GM18858 (cell line): ENCODE measurements at regions not wholly inside any gene's neighbourhood (a gene's known extent, or its start where the extent isn't known, plus 50 kb on each side); places are given as distances from the start of the nearest gene placed in this dataset.

Source experiments
- ATAC-seq: cut with Tn5 transposase; IDR thresholded peaks from one replicate; pipeline ENCODE4 v1.9.1; 2021; ENCODE audit not compliant: unreplicated experiment

DNA sequence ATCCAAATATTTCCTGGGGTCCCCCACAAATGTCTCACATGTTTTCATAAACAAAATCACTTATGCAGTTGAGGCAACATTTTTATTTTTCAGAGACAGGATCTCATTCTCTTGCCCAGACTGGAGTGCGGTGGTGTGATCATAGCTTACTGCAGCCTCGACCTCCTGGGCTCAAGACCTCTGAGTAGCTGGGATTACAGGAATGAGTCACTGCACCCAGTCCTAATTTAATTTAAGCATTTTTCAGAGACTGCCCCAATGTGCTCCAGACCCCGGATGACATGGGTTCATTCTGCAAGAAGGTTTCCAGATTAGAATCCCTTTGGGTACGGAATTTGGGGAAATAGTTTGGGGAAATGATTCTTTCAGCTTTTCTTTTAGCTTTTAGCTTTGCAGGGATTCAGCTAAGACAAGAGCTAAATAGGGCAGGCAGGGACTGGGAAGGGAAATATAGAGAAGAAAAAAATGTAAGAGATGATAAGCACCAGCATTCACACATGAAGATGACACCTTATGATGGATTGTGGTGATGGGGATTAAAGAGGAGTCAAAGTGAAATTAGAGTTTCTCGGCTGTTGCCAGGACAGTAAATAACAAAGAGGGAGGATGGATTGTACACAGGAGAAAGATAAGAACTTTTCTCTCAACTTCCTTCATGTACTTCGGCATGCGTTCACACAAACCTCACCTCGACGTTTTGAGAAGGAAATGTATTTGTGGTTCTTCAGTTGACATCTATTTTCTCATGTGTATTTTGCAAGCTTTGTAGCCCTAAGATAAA lies 169.4 kb upstream of the TAB2 start:
- no peak for ATAC-seq

DNA sequence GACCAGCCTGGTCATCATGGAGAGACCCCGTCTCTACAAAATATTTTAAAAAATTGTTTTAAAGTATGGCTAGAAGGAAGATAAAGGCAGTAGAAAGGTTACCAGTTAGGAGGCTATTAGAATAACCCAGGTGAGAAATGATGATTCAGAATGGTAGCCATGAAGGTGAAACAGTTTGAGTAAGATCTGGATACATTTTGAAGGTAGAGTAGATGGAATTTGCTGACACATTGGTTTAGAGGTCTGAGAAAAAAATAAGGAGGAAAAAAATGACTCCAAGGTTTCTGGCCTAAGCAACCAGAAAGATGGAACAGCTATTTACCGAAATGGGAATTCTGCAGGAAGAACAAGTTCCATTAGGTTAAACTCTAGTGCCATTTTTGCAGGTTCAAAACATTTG lies 167.9 kb upstream of the TAB2 start:
- ATAC-seq, result no peak

DNA sequence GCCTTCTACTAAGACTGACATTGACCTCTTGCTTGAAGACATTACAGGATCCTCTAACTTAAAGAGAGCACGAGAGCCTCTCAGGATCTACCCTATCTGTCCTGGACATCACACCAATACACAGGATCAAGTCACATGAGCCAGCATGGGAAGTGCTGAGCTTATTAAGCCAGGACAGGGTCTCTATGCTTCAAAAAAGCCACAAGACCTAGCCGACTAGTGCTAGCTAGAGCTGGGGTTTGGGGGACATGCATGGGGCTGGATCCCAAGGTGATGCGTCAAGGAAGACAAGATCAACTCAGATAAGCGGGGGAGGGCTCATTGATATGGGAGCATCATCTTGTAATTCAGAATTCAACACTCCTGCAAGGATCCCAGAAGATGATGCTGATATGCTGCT lies 167.2 kb upstream of the TAB2 start:
- no peak for ATAC-seq

DNA sequence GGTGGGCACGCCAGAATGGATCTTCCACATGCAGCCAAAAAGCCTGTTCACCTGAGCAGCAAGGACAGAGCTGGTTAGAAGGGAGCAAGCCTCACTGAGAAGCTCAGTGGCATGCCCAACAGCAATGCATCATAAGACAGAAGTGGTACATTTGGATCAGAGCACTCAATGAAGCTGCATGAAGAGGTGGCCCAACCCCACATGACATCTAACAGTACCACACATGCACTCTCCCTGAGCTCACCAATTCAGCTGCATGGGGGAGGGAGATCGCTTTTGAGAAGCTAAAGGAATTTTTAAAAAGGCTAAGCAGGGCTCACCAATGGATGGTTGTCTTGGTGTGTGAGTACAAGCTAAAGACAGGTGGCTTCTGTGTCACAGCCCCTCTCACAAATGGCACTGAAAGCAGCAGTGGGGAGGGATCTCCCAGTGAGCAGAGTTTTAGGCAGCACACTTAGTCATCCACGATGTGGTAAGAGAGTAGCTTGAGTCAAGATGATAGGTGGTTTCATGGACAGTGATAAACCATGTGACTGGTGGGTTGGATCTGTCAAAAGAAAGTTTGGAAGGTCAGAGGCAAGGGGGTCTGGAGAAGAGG lies 166.6 kb upstream of the TAB2 start:
- no peak for ATAC-seq

DNA sequence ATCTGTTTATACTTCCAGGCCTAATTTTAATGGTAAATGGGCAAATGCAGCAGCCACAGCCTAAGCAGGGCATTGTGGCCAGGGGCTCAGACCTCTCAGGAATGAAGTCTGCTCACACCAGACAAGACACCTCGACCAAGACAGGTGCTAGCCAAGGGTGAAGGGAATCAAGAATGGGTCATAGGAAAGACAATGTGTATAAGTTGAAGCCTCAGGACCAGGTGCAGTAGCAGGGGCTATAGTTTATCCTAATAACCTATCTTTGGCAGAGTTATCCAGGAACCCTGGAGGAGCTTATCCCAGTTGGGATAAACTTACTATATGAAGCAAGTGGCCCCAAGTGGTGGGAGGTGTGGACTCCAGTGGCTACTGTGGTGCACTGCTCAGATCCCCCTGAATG lies 165.0 kb upstream of the TAB2 start:
- no peak for ATAC-seq

DNA sequence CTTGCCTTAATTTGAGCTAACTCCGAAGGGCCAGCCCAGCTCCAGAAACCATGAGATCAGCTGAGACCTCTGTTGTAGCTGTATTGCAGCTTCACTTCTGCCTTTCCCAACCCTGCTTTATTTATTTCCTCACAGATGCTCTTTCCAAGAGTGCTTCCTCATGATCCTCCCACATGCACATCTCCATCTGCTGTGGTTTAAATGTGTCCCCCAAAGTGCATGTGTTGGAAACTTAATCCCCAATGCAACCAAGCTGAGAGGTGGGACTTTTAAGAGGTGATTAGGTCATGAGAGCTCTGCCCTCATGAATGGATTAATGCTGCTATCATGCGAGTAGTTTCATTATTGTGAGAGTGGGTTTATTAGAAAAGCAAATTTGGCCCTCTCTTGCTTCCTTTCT lies 164.4 kb upstream of the TAB2 start:
- no peak for ATAC-seq

DNA sequence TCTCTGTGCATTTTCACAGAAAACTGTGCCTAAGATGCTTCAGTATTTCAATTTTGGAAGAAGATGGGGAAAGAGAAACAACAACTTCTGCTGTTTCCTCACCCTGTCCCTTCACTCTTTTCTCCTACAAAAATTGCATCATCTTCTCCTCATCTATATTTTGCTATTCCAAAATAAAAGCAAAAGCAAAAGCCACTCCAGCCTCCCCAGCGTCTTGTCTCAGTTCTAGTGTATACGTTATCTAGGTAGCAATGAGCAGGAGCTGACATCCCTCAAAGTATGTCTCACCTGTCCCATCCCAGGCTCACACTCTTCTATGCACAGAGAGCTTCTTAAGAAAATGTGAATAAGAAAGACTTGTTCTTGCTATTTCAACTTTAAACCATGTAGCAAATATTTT lies 163.8 kb upstream of the TAB2 start:
- no peak for ATAC-seq

DNA sequence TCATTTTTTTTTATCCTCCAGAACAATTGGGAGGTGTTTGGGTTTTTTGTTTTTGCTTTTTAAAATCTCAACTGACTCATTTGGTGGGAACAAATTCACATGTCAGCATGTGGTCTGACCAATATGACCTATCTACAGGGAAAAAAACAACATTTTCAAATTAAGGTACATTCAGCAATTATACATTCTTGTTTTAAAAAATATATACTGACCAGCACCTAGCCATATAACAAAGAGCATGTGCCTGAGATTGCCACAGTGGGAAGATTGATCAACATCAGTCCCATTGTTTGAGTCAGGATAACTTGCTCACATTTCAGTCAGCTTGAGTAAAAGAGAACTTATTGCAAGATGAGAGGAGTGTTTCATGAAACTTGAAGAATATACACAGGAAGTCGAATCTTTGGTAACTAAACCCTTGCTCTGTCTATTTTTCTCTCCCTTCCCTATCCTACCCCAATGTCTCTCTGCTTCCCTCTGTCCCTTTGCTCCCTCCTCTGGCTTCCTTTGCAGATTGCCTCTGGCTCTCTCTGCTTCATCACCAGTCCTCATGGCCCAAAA lies 163.2 kb upstream of the TAB2 start:
- no peak for ATAC-seq

DNA sequence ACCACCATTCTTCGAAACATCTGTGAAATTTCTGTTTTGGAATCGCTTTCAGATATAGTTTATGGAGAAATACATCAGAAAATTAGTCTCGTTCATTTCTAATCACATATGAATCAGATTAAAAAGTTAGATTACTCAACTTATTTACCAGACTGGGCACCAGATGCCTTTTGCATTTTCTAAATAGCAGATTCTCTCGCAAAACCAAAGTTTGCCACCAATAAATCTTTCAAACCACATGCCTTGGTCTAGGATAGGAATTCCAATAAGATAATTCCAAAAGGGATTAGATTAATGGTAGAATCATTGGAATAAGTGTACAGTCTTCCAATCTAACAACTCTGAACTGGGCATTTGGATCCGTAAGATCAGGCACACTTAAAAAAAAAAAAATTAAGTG lies 160.4 kb upstream of the TAB2 start:
- no peak for ATAC-seq

DNA sequence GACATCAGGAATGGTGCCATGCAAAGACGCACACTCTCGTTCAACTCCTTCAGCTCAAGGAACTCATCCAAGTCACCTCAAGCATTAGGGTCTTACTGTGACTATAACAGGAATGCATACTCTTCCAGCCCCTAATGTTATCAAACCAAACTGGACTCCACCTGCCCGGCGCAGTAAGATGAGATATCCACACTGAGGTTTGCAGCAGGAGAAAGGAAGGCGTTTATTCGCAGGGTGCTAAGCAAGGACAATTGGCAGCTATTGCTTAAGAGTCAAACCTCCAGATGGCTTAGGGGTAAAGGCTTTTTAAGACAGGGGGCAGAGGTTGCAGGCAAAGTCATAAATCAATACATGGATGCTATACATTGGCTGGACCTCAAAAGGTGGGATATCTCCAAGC lies 159.4 kb upstream of the TAB2 start:
- ATAC-seq, result no peak

DNA sequence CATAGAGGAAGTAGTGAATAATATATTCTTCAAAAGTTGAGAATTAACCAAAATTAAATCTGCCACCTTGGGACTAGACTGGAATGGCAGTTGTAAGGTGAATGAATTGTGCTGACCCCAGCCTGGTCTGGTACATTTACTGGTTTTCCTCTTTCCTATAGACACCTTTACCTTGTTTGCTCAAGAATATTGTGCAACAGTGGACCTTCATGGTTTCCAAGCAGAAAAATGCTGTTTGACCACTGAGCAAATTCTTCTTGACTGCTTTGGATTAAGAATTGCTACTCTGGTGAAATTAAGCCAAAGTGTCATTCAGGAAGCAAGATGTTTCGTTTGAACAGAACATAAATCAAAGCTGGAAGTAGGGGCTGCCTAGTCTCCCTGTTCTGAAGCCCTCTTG lies 156.6 kb upstream of the TAB2 start:
- ATAC-seq, result no peak

DNA sequence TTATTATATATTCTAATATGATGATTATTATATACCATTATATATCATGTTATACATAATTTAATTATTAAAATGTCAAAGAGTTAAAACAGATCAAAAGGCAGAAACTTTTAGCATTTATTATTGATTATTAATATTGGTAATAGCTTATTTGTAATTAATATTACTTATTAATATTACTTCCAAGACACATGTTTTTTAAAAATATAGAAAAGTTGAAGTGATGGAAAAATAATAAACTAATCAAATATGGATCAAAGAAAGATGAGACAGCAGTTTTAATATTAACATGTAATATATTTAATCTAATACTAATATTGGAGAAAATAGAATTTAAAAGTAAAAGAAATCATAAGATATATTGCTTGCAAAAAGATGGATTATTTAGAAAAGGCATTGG lies 154.6 kb upstream of the TAB2 start:
- ATAC-seq, result no peak

DNA sequence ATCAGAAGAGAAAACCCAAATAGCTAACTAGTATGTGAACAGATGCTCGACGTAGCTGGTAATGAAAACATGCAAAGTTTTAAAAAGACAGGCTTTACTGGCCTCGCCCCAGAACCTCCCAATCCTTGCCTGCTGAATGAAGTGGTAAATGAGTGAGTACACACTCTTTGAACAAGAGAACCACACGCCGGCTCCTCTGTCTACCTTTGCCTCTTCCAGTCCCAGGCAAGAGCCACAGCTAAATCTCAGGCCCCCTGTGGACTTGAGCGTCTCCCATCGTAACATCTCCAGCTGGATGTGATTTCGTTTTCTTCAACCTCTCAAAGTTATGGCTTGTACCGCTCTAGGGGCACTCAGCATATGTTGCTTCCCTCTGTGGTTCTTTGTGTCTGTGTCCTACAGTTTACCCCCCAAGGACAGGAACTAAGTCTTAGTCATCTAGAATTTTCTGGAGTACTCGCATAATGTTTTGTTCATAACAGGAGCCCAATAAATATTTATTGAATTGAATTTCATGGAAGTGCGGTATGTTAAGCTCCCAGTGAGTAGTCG lies 153.2 kb upstream of the TAB2 start:
- no peak for ATAC-seq

DNA sequence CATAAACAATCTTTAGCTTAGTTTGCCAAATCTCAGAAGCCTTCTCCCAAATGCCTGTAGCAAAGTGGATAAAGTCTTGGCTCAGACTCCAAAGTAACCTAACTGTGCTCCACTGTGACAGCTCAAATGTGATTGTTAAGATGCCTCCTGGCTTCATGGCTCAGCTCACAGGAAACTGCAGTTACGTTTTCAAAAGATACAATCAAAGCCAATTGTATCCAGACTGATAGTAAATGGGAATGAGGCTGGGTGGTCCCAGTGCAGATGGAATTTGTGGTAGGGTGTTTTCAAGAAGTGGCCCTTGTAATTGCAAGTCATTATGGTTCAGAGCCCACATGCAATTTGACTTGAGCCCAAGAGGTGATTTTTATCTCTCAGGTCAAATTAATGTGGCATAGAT lies 151.2 kb upstream of the TAB2 start:
- no peak for ATAC-seq

DNA sequence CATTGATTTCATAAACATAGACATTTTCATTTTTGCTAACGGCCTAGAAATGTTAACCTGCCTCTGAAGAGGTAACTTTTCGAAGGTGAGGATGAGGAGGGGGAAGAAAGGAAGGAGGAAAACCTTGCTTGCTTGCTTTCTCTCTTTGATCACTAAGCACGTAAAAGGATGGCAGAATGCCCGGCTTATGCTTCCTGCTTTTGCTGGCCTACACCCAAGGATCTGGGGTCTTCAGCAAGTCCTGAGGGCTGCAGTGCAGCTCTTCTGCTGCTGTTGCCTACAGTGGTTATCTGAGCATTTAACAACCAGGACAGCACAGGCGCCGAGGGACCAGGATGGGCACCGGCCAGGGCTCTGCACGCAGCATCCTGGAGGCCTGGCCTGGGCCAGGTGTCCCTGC lies 150.8 kb upstream of the TAB2 start:
- ATAC-seq, result no peak

DNA sequence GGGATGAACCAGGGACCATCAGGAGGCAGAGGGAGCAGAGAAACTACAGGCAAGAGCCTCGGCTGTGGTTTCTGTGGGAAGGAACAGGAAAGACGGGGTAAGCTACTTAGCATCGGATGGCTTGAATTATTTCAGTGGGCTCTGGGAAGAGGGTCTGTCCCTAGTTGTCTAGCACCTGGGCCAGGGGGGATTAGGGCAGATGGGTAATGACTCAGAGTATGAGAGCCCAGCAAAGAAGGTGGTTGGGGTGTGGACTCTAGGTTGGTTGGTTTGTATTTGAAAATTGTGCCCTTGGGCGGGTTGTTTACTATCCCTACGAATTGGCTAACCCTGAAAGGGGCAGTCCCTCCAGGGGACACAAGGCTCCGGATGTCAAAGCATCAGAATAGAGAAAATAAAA lies 148.5 kb upstream of the TAB2 start:
- no peak for ATAC-seq

DNA sequence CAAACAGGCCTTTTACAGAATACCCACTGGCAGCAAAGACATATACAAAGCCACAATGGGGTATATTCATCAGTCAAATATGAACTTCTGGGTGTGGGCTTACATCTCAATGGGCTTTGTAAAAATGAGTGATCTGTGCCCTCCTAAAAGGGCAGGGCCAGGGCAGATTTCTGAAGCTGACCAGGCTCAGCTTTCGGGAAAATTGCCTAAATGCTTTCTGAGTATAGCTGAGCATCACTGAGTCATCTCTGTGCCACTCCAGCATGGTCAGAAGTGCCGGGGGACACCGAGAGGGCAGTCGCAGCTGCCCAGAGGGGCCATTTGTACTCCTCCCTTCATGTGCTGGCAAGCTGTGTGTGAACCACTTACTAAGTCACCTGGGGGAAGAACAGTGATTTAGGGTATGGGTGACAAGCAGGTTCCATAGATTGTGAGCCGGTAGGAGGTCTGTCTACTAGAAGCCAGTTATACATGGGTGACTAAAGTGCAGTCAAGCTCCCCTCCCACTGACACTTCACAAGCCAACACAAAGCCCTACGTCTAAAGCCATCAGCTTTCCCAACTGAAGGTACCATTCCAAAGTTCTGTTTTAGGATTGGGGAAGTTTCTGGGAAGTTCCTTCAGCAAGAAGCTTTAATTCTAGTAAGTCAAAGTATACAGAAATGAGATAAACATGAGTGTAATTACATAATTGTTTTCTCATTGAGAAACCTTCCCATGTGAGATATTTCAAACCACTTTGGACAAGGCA lies 147.6 kb upstream of the TAB2 start:
- no peak for ATAC-seq

DNA sequence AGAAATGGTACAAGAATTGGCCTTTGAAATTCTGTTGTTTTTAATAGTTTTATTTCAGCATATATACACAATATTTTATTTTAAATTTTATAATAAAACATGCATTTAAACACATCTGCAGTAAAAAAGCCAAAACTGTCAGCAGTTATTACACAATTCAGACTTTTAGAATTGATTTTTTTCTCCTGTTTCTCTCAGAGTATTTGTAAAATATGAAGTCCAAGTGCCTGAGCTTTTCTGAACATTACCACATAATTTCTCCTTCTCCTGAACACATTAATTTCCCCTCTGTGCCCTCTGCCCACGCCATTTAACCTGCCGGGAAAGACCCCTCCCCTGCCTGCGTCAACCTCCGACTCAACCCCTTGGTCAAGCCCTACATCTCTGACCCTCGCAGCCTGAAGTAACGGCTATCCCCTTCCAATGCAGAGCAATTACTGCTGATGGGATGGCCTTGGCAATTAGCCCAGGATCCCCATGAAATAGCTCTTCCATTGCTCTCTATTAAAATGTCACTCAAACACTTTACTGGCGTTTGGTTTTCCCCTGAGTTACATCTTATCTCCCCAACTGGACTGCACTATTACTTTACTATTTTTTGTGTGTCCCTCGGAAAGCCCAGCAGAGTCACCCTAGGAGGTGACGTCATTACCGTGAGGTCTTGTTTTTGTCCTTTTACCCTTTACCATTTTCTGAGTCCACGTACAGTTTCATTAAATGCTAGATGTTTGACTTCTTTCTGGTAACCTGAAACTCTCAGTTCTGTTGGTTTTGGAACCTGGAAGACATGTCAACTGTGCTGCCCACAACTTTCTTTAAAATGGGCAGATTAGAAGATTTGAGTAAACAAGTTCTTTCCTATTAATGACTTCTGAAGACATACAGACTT lies 146.7 kb upstream of the TAB2 start:
- ATAC-seq, result no peak

DNA sequence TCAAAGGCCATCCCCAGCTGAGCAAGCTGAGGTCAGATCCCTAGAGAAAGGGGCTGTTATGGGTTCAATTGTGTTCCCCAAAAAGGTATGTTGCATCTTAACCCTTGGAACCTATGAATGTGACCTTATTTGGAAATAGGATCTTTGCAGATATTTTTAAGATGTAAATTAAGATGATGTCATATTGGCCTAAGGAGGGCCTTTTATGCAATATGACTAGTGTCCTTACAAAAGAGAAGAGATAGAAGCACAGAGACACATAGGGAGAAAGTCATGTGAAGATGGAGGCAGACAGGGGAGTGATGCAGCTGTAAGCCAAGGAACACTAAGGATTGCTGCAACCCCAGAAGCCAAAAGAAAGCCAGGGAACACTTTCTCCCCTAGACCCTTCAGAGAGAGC lies 144.3 kb upstream of the TAB2 start:
- no peak for ATAC-seq

DNA sequence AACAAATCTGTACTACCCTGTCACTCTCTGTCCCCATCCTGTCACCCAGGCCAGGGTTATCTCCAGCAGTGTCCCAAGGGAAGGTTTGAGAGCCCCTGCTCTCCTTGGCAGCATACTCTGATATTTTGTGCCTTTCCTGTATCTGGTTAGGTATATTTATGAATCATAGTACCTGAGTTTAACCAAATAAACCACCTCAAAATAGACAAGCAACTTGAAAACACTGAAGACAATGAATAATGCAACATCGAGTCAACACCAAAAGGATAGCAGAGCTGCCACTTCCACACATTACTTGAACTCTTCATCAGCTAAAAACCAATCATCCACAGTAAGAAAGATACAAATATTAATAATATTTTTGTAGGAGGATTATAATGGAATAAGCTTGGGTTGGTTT lies 142.6 kb upstream of the TAB2 start:
- ATAC-seq, result no peak
